Stimulated activated naive CD8-positive, alpha-beta T cell treated with anti-CD3 and anti-CD28 coated beads, Interleukin-15, amount 100 ng/mL, for 72 hours (primary cell): ENCODE measurements at regions not wholly inside any gene's neighbourhood (a gene's known extent, or its start where the extent isn't known, plus 50 kb on each side); places are given as distances from the start of the nearest gene placed in this dataset.
A peak's percentile ranks its signal among the peaks of the same experiment; 100 is the strongest.

ENCODE experiments used
- ATAC-seq: fragments of 150-1000 bp; cut with Tn5 transposase; 2 replicates; pipeline ENCODE4 v1.10.0; 2021; ENCODE audit warnings: mild to moderate bottlenecking, moderate library complexity
- DNase-seq, 2 donors: peaks; one replicate each; pipeline ENCODE4 v3.0.0; 2021 to 2022
- H3K27ac Mint-ChIP-seq, 2 donors: one replicate each; pipeline ENCODE4 v1.8.0; 2022; ENCODE audit warnings: mild to moderate bottlenecking in 2 of 2, mixed read lengths in 2 of 2, moderate library complexity in 2 of 2
- H3K27me3 Mint-ChIP-seq: one replicate; pipeline ENCODE4 v1.8.0; 2022; ENCODE audit warnings: mixed read lengths
- H3K4me1 Mint-ChIP-seq: one replicate; pipeline ENCODE4 v1.8.0; 2022; ENCODE audit warnings: mild to moderate bottlenecking, mixed read lengths
- H3K4me3 Mint-ChIP-seq, 2 donors: one replicate each; pipeline ENCODE4 v1.8.0; 2022; ENCODE audit warnings: mild to moderate bottlenecking in 2 of 2, mixed read lengths in 2 of 2, moderate library complexity in 1 of 2
- H3K9me3 Mint-ChIP-seq, 2 donors: one replicate each; pipeline ENCODE4 v1.8.0; 2022; ENCODE audit warnings: mixed read lengths in 2 of 2

DNA sequence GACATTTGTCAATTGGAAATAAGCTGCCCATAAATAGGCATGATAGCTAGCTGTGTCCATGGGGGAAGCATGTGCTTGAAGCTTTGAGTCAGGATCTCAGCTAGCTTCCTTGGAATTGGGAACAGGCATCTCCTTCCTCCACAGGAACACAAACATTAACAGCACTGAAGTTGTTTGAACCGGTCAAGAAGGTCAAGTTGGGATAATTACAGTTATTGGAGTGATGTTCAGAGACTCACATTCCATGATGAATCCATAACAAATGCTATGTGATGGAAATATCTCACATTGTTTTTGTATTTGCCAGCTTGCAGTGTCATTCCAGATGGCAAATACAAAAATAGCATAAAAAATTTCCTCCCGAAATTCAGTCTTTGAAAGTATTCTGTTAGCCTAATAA lies 347.6 kb upstream of the SMIM21 start:
- no peak overlapping the region for H3K27ac Mint-ChIP-seq
- peaks cover 21% of the 10 kb centered on the region for H3K27me3 Mint-ChIP-seq
- DNase-seq (no peak), ATAC-seq (no peak)
- no peaks in the 10 kb centered on the region for H3K4me1 Mint-ChIP-seq
- no peak overlapping the region for H3K4me3 Mint-ChIP-seq
- no peaks in the 10 kb centered on the region for H3K9me3 Mint-ChIP-seq

DNA sequence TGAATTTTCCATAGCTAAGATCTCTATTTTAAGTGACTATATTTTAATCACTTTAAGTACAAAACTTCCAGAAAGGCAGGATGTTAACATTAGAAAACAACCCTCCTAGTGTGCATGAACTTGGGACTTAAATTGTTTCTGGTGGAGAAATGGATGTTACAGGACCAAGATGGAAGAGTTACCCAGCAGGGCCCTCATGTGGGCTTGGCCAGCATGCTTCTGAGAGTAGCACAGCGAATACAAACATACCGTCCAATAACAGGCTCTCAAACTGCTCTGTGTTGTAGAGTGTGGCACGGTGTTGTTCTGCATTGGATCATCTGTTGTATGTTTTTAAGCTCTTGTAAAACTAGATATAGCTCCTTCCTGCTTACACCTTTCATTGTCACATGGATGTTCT lies 346.1 kb upstream of the SMIM21 start:
- no peak overlapping the region for H3K27ac Mint-ChIP-seq
- DNase-seq (no peak), ATAC-seq (no peak)
- no peak overlapping the region for H3K4me3 Mint-ChIP-seq
- no peaks in the 10 kb centered on the region for H3K9me3 Mint-ChIP-seq
- H3K4me1 Mint-ChIP-seq, result no peaks in the 10 kb centered on the region
- H3K27me3 Mint-ChIP-seq, result peaks cover 18% of the 10 kb centered on the region

DNA sequence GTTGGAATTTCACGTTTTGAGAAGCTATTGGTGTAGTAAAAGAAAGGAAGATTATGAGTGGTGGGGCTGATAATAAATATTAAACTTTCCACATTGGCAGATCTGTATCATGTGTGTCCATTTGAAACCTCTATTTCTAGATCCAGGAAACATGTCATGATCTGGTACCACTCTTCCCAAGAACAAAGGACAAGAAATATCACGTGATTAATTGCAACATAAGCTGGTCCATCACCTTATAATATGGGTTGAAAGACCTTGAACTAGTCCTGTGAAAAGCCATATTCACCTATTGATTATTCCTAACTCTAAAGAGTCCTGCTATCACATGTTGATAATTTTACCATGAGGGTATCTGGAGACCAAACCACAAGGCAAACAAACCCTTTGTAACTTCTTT lies 335.3 kb upstream of the SMIM21 start:
- DNase-seq, result no peak
- Mint-ChIP-seq H3K27ac (no peak overlapping the region), H3K4me3 (no peak overlapping the region)

GRCh38 chr18:75760208-75760607 lies 332.7 kb upstream of the SMIM21 start:
- Mint-ChIP-seq H3K4me3 (no peak overlapping the region), H3K9me3 (no peaks in the 10 kb centered on the region), H3K4me1 (no peaks in the 10 kb centered on the region), H3K27me3 (no peaks in the 10 kb centered on the region), H3K27ac (no peak overlapping the region)
- DNase-seq (no peak), ATAC-seq (no peak)

More for the DNA sequence above, 335.3 kb upstream of the SMIM21 start:
- Mint-ChIP-seq H3K4me1 (no peaks in the 10 kb centered on the region), H3K27me3 (no peaks in the 10 kb centered on the region), H3K9me3 (no peaks in the 10 kb centered on the region)
- ATAC-seq, result no peak

DNA sequence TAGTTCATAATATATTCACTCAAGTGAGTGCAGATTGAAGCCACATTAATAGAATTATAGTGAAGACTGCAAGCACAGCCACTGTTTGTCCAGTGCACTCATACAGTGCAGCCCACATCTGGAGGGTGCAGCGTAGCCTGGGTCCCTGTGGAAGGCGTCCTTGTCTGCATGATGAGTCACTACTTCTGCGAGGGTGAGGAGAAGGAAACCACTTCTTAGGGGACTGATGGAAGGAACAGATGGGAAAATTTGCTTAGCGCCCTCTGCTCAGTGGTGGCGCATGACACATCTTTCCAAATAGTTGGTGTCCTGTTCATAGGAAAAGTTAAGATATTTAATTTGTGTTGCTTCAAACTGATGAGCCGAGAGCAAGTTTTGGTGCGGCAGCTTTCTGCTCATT lies 330.4 kb upstream of the SMIM21 start:
- no peak for ATAC-seq
- no peaks in the 10 kb centered on the region for H3K27me3 Mint-ChIP-seq
- H3K4me1 Mint-ChIP-seq, result no peaks in the 10 kb centered on the region
- H3K4me3 Mint-ChIP-seq, result no peak overlapping the region
- no peaks in the 10 kb centered on the region for H3K9me3 Mint-ChIP-seq
- DNase-seq, result no peak
- no peak overlapping the region for H3K27ac Mint-ChIP-seq

DNA sequence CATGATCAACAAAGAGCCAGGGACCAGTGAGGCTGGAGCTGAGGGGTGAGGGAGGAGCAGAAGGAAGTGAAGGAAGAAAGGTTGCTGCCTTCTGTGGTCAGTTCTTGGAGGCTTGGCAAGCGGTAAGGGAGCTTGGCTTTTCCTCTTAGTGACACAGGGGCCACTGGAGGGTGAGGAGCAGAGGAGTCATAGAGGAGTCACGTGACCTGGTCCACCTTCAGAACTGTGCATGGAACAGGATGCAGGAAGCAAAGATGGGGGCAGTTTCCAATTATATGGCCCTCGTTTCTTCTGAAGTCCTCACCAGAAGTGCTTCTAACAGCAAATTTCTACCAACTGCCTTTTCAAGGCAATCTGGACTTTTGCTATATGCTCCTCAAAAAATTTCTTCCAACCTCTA lies 326.9 kb upstream of the SMIM21 start:
- Mint-ChIP-seq H3K4me3 (no peak overlapping the region), H3K27me3 (peaks cover 13% of the 10 kb centered on the region), H3K27ac (no peak overlapping the region), H3K4me1 (no peaks in the 10 kb centered on the region), H3K9me3 (no peaks in the 10 kb centered on the region)
- peak; percentile 18 for ATAC-seq
- no peak for DNase-seq

- Mint-ChIP-seq H3K27ac (no peak overlapping the region), H3K4me1 (no peaks in the 10 kb centered on the region), H3K4me3 (no peak overlapping the region), H3K27me3 (peaks cover 13% of the 10 kb centered on the region), H3K9me3 (no peaks in the 10 kb centered on the region)
- DNase-seq, result no peak
- ATAC-seq, result peak; percentile 54
These were observed 326.2 kb upstream of the SMIM21 start for GRCh38 chr18:75753753-75754152.

GRCh38 chr18:75752740-75753263 lies 325.3 kb upstream of the SMIM21 start:
- H3K27me3 Mint-ChIP-seq, result peaks cover 18% of the 10 kb centered on the region
- no peak overlapping the region for H3K27ac Mint-ChIP-seq
- ATAC-seq (no peak), DNase-seq (no peak)
- no peak overlapping the region for H3K4me3 Mint-ChIP-seq
- H3K4me1 Mint-ChIP-seq, result no peaks in the 10 kb centered on the region
- no peaks in the 10 kb centered on the region for H3K9me3 Mint-ChIP-seq

GRCh38 chr18:75745147-75745546 lies 317.6 kb upstream of the SMIM21 start:
- H3K4me1 Mint-ChIP-seq, result no peaks in the 10 kb centered on the region
- H3K27ac Mint-ChIP-seq, result no peak overlapping the region
- H3K27me3 Mint-ChIP-seq, result peaks cover 5% of the 10 kb centered on the region
- ATAC-seq, result no peak
- no peak overlapping the region for H3K4me3 Mint-ChIP-seq
- H3K9me3 Mint-ChIP-seq, result no peaks in the 10 kb centered on the region
- no peak for DNase-seq

DNA sequence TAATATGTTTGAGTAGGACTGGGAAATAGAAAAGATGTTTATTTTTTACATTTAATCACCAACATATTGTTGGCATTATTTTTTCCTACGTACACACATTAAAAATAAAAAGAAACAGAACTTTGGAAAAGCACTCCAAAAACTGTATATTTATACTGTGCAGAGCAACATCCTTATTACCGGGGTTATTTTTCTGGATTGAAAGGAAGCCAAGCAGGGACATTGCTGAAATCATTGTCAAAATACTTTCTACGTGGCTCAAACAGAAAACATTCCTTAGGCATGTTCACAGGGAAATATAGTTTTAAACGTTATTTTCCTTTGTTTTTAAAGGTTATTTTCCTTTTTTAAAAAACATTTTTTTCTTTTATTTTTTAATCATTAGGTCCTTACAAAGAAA lies 315.0 kb upstream of the SMIM21 start:
- no peaks in the 10 kb centered on the region for H3K27me3 Mint-ChIP-seq
- DNase-seq (no peak), ATAC-seq (no peak)
- no peaks in the 10 kb centered on the region for H3K4me1 Mint-ChIP-seq
- H3K9me3 Mint-ChIP-seq, result peaks cover 0 to 5% of the 10 kb centered on the region in 2 donors
- no peak overlapping the region for H3K4me3 Mint-ChIP-seq
- H3K27ac Mint-ChIP-seq, result no peak overlapping the region

- H3K4me3 Mint-ChIP-seq, result no peak overlapping the region
These were observed 312.2 kb upstream of the SMIM21 start for GRCh38 chr18:75739682-75740081.

DNA sequence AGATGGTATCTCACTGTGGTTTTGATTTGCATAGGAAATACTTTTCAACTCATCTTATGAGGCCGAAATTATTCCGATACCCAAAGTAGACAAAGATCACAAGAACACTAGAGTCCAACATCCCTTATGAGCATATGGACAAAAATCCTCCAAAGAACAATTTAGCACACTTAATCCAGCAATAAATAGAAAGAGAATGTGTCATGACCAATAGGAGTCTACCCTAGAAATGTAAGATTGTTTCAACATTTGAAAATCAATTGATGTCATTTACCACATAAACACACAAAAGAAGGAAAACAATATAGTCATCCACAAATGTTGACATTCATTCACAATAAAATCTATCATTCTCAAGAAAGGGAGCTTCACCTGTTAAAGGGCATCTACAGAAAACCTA lies 307.8 kb upstream of the SMIM21 start:
- no peak for DNase-seq
- H3K4me1 Mint-ChIP-seq, result no peaks in the 10 kb centered on the region
- H3K27me3 Mint-ChIP-seq, result peaks cover 21% of the 10 kb centered on the region
- no peak for ATAC-seq
- H3K9me3 Mint-ChIP-seq, result peaks cover 0 to 16% of the 10 kb centered on the region in 2 donors
- H3K4me3 Mint-ChIP-seq, result no peak overlapping the region
- H3K27ac Mint-ChIP-seq, result no peak overlapping the region

More at GRCh38 chr18:75739682-75740081, 312.2 kb upstream of the SMIM21 start:
- H3K27me3 Mint-ChIP-seq, result no peaks in the 10 kb centered on the region
- no peaks in the 10 kb centered on the region for H3K4me1 Mint-ChIP-seq
- H3K27ac Mint-ChIP-seq, result no peak overlapping the region
- ATAC-seq (no peak), DNase-seq (no peak)
- H3K9me3 Mint-ChIP-seq, result peaks cover 0 to 16% of the 10 kb centered on the region in 2 donors

- H3K4me1 Mint-ChIP-seq, result no peaks in the 10 kb centered on the region
- H3K27ac Mint-ChIP-seq, result no peak overlapping the region
- ATAC-seq (no peak), DNase-seq (no peak)
- peaks cover 0 to 2% of the 10 kb centered on the region in 2 donors for H3K9me3 Mint-ChIP-seq
- H3K27me3 Mint-ChIP-seq, result peaks cover 57% of the 10 kb centered on the region
- no peak overlapping the region for H3K4me3 Mint-ChIP-seq
These were observed 302.7 kb upstream of the SMIM21 start for GRCh38 chr18:75730249-75730648.

DNA sequence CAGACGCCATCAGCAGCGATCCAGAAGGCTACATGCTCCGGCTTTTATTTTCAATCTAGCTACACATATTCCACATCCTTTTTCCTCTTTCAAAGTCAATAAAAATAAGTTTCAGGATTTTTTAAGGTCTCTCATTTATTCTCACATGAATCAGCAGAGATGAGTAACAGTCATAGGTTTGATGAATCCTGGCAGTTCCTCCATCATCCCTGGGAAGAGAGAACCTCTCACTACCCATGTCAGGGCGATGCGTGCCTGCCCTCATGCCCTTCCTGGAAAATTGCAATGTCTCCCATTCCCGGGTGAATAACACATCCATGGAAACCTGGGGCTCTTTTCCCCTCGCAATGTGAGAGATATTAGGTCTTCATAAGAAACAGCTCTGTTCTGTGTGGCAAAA lies 301.1 kb upstream of the SMIM21 start:
- ATAC-seq (no peak), DNase-seq (no peak)
- Mint-ChIP-seq H3K4me1 (no peaks in the 10 kb centered on the region), H3K4me3 (no peak overlapping the region), H3K9me3 (no peaks in the 10 kb centered on the region), H3K27me3 (peaks cover 60% of the 10 kb centered on the region), H3K27ac (no peak overlapping the region)

DNA sequence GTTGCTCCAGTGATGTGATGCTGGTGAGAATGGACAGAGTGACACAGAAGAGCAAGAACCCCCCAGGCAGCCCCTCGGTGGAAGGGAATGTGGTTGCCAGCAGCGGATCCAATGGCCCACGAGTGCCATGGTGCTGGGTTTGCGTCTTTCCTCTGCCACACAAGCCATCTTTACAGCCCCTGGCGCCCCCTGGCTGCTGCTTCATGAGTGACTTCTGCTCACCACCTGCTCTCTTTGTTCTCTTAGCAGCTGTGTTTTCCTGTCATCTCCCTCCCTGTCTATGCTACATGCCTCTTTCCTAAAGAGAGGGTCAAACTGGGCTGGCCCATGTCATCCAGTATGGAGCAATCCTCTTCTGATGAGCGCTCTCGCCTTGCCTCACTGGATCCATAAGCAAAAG lies 300.0 kb upstream of the SMIM21 start:
- Mint-ChIP-seq H3K27ac (no peak overlapping the region), H3K9me3 (no peaks in the 10 kb centered on the region), H3K4me3 (no peak overlapping the region), H3K4me1 (no peaks in the 10 kb centered on the region), H3K27me3 (peaks cover 54% of the 10 kb centered on the region)
- peak; percentile 20 to 26 for DNase-seq
- no peak for ATAC-seq

DNA sequence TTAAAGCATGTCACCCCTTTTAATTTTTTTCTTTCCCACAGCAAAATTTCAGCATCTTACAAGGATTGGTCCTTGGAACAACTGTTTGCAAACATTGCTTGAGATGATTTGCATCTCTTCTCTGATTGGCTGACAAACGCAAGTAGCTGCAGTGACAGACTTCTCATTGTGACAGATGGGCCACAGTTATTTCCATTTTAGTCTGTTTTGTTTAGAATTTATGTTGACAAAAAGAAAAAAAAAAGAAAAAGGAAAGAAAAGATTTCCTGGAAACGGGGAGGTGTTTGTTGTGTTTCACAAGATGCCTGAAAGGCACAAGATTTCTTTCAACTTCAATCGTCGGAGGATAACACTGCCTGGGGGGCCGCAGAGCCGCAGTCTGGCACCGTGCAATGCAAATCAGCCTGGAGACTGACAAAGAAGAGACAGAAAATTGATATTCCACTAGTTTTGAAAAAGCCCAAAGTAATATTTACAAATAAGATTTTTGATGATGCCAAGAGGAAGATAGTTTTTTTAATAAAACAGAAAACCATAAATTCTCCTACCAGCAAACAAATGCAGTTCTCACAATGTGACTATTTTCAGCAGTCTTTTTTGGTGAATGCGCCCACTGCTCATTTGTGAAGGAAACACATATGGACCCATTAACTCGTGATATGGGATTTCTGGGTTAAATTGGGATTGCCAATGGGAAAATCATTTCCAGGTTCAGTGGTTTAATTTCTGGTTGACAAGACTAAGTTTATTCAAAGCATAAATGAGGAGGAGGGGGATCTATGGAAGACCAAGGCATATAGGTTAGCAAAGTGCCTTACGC lies 296.2 kb upstream of the SMIM21 start:
- H3K27me3 Mint-ChIP-seq, result peaks cover 31% of the 10 kb centered on the region

DNA sequence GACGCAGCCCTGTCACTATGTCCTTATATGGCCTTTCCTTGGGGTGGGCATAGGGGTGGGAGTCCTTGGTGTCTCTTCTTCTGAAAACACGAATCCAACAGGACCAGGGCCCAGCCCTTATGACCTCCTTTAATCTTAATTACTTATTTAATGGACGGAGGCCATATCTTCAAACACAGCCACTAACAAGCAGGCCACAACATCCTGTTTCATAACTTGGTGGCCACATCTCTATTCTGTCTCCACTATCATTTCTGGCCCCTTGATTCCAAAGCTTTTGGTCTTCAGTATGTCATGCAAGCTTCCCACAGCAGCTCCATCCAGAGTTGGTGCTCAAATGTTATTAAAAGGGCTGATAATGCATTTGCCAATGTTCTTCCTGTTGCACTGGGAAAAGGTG lies 287.3 kb upstream of the SMIM21 start:
- peaks cover 6 to 8% of the 10 kb centered on the region in 2 donors for H3K9me3 Mint-ChIP-seq
- H3K4me3 Mint-ChIP-seq, result no peak overlapping the region
- no peaks in the 10 kb centered on the region for H3K4me1 Mint-ChIP-seq
- no peak overlapping the region for H3K27ac Mint-ChIP-seq
- ATAC-seq (no peak), DNase-seq (no peak)
- H3K27me3 Mint-ChIP-seq, result no peaks in the 10 kb centered on the region

More for the DNA sequence above, 296.2 kb upstream of the SMIM21 start:
- peaks cover 7% of the 10 kb centered on the region in 2 donors for H3K9me3 Mint-ChIP-seq
- no peaks in the 10 kb centered on the region for H3K4me1 Mint-ChIP-seq
- H3K4me3 Mint-ChIP-seq, result no peak overlapping the region
- H3K27ac Mint-ChIP-seq, result no peak overlapping the region
- ATAC-seq, result no peak
- no peak for DNase-seq
